ENCODE measurements at regions not wholly inside any gene's neighbourhood (a gene's known extent, or its start where the extent isn't known, plus 50 kb on each side); places are given as distances from the start of the nearest gene placed in this dataset.

DNA sequence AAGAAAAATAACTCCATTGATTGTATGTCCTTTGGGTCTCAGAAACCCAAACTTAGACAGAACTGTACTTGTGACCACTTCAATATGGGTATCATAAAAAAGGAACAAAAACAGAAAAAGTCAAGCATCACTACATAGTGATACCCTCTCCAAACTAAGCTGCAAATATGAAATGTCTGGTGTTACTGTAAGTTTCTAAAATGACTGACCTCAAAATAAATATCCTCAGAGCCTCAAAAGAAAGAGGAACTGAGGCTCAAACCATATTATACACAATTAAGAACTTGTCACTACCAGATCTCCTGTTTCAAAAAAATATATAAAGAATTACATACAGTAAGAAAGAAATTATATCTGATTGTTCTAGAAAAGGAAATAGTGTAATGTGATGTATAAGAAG, 787.9 kb upstream of the KLHL1 start:
- no peak for DNase-seq (ENCODE audit: low read depth, low spot score)

- no peak for DNase-seq (ENCODE audit: low read depth, low spot score)
Observed at GRCh38 chr13:70895599-70895998, 787.3 kb upstream of the KLHL1 start.

- no peak for DNase-seq (ENCODE audit: low read depth, low spot score)
Observed at GRCh38 chr13:70894258-70894657, 786.0 kb upstream of the KLHL1 start.

DNA sequence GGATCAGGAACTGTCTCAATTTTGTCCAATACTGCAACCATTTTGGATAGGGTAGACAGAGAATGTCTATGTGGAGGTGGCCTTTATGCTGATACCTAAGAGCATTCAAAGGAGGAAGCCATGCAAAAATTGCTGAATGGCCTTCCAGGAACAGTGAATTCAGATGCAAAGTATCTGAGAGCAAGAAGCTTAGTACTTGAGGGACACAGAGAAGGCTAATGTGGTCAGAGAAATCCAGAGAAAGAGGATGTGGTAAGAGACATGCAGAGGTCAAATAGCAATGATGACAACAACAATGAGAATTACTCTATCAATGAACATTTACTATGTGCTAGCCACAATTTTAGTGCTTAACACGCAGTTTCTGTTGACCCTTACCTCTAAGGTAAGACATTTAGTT, 785.6 kb upstream of the KLHL1 start:
- DNase-seq (ENCODE audit: low read depth, low spot score) = no peak

- DNase-seq (ENCODE audit: low read depth, low spot score) = no peak
Observed at GRCh38 chr13:70890289-70890688, 782.0 kb upstream of the KLHL1 start.

- DNase-seq (ENCODE audit: low read depth, low spot score) = no peak
Observed at GRCh38 chr13:70889163-70889562, 780.9 kb upstream of the KLHL1 start.

DNA sequence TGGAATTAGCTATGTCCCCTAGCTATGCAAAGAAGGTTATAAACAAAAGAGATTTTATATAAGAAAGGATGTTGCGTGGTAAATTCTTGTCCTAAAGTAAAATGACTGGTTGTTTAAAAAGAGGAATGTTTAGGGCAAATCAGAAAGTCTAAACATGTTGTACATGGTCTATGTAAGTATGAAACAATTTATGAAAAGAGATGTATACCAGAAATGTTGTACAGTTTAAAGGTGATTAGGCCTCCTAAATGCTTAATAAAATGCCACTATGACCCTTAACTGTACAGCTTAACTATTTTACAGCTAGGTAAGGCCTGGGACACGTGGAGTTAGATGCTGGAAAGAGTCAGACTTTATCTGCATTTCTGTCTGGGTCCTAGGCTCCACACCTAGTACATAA, 775.9 kb upstream of the KLHL1 start:
- no peak for DNase-seq (ENCODE audit: low read depth, low spot score)

DNA sequence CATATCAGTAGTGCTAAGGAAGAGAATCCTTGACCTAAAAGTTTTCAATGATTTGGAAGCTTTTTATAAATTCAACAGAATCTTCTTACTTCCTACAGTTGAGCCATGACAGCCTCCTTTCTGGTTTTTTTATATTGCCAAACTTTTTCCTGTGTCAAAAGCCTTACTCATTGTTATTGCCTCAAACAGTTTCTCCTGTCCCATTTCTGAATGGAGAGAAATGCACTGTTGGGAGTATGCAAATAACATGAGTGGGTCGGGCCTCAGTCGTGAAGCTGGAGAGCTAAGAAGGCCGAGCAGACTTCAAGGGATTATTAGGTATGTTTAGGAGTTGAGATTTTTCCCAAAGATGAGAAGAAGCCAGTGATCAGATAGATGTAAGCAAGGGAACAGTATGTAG, 766.4 kb upstream of the KLHL1 start:
- no peak for DNase-seq (ENCODE audit: low read depth, low spot score)

DNA sequence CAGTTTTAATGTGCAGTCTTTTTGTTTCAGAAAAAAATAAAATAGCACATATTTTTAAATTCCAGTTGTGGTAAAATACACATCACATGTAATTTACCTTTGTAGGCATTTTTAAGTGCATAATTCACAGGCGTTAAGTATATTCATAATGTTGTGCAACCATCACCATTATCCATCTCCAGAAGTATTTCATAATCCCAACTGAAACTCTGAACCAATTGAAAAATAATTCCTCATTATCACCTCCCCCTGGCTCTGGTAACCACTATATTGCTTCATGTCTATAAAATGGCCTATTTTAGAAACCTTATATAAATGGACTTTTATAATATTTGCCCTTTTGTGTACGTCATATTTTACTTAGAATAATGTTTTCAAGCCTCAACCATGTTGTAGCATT, 756.5 kb upstream of the KLHL1 start:
- no peak for DNase-seq (ENCODE audit: low read depth, low spot score)

DNA sequence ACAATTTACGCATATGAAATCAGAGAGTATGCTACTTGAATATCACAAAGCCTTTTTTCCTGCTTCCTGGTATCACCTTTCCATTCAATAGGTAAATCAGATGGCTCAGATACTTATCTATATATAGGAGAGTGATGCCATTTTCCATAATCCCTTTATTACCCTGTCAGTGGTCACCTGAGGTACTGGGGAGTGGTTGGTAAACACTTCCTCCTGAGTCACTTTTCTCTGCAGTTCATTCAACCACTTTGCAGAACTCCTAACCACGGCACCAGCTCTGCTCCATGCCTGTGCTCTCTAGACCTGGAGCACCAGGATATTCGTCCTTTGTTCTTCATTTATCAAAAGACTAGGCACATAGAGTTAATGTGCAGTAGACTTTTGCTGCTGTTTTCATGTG, 748.5 kb upstream of the KLHL1 start:
- no peak for DNase-seq (ENCODE audit: low read depth, low spot score)

- no peak for DNase-seq (ENCODE audit: low read depth, low spot score)
Observed at GRCh38 chr13:70856025-70856424, 747.8 kb upstream of the KLHL1 start.

DNA sequence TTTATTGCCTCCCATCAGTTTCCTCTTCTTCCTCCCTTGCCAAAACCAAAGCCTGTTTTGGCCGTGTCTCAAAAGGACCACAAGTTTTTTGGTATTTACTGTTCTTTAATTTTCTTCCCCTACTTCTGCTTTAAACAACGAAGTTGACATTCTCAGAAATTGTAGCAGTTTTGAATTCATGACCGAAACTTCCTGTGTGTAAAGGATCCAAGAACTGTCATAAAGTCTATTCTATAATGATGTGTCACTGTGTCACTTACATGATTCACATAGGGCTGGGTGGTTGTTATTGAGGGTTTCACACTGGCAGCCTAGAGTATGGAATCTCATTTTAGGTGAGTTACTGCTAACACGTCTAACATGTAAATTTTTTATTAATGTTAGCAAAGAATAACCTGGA, 741.0 kb upstream of the KLHL1 start:
- DNase-seq (ENCODE audit: low read depth, low spot score) = no peak

DNA sequence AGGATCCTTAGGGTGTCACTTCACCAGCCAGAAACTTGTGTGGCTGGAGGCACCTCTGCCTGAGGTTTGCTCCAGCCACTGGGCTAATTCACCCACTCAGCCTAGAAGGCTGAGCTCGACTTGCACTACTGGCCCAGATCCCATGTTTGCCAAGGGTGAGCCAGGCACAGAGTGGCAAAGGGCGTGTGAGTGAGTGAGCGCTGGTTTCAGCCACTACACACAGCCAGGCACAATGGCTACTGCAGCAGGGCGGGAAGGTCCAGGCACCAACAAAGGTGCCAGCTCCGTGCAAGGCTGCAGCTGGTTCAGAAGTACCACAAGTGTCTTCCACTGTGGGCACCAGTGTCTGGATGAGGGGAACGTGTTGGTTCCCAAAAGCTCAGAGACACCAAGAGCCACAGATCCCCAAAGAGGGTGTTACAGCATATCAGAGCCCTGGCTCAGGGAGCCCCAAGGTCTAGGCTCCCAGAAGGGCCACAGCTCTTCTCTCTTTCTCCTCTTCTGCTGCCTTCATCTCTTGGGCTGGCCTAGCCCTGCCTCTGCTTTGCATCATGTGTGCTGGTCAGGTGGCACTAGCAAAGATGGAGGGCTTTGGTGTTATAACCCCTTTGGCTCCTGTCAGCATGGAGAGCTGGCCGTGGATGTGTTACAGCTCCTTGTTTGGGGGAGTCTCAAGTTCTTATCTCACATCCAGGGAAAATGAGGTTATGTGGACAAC, 736.3 kb upstream of the KLHL1 start:
- DNase-seq (ENCODE audit: low read depth, low spot score) = no peak

DNA sequence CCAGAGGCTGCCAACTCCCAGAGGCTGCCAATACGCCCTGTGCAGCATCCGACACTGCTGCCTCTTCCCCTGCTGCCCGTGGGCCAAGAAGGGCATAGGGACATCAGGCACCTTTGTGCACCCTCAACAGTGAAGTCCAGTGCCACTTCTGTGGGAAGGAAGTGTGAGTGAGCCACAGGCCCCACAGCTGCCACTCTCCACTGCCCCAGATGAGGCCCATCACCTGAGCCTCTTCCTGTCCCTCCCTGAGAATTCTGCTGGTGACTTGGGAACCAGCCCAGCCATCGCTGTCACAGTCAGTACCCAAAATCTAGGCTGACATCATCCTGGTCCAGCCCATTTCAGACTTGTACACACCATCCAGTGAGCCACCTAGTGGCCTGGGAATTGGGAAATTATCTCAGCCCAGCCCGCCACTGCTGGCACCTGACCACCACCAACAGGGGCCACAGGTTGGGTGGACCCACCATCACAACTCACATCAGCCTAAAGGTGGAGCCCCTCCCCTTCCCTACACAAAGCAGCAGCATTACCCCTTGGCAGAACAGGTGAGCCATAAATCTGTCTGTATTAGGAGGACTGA, 733.9 kb upstream of the KLHL1 start:
- DNase-seq (ENCODE audit: low read depth, low spot score) = no peak

DNA sequence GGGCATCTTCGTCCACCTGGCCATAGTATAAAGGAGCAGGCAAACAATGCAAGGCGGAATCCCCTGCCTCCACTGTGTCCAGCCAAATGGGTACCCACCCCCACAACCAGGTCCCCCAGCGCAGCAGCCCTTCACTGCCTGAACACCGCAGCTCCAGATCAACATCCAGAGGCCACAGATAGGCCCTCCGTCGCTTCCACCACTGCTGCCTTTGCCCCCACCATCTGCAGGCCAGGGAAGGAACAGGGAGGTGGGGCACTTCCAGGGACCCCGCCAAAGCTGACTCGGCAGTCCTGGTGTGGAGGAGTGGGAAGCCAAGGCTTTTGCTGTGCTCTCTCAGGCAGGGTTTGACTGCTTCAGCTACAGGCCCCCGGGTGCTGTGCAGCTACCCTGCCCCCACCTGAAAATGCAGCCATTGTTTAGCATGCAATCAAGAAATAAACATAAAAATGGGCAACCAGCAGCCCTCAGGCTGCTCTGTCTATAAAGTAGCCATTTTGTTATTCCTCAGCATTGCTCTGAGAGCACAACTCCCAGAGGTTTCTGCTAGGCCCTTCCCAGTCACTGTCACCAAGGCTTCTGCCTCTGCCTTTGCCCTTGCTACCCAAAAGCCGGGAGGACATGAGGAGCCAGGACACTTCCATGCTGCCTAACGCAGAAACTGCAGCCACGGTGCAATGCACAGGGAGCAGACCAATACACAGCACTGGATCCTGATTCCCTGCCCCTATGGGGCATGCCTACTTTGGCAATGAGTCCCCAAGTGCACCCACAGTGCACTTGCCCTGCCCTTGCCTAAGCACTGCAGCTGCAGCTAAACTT, 733.2 kb upstream of the KLHL1 start:
- no peak for DNase-seq (ENCODE audit: low read depth, low spot score)

- DNase-seq (ENCODE audit: low read depth, low spot score) = no peak
Observed at GRCh38 chr13:70835371-70835770, 727.1 kb upstream of the KLHL1 start.

DNA sequence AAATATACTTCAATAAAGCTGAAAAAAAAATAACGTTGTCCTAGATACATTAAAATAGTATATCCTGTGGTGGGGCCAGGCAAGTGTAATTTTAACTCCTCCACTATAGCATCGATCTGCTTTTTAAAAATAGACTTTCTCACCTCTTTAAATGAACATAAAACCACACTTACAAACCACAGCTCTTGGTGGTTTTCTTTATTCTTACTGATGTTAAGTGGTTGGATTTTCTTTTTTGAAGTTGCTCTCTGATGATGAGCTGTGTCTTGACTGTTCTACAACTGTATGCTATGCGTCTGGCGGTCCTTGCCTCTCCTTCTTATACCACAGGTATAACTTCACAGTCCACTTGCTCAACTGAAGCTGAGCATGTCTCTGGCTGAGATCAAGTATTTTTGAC, 721.5 kb upstream of the KLHL1 start:
- no peak for DNase-seq (ENCODE audit: low read depth, low spot score)

GRCh38 chr13:70817576-70817975, 709.3 kb upstream of the KLHL1 start:
- no peak for DNase-seq (ENCODE audit: low read depth, low spot score)

- no peak for DNase-seq (ENCODE audit: low read depth, low spot score)
Observed at GRCh38 chr13:70816853-70817252, 708.6 kb upstream of the KLHL1 start.

DNA sequence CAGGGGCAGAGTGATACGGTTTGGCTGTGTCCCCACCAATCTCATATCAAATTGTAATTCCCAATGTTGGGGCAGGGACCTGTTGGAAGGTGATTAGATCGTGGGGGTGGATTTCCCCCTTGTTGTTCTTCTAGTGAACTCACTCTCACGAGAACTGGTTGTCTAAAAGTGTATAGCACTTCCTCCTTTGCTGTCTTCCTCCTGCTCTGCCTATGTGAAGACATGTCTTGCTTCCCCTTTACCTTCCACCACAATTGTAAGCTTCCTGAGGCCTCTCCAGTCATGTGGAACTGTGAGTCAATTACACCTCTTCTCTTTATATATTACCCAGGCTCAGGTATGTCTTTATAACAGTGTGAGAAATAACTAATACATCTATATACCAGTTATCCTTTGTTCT, 706.4 kb upstream of the KLHL1 start:
- DNase-seq (ENCODE audit: low read depth, low spot score) = no peak

GRCh38 chr13:70812481-70812880, 704.2 kb upstream of the KLHL1 start:
- DNase-seq (ENCODE audit: low read depth, low spot score) = no peak

DNA sequence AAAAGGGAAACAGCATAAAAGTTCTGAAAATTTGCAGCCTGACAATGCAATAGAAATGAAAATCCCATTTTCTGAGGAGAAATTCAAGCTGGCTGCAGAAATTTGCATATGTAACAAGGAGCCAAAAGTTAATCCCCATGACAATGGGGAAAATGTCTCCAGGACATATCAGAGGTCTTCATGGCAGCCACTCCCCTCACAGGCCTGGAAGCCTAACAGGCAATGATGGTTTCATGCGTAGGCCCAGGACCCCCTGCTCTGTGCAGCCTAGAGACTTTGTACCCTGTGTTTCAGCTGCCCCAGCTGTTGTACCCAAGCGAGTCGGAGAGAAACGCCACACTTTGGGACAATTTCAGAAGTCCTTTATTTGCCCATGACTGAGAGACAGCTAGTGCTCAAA, 701.3 kb upstream of the KLHL1 start:
- DNase-seq (ENCODE audit: low read depth, low spot score) = no peak

- no peak for DNase-seq (ENCODE audit: low read depth, low spot score)
Observed at GRCh38 chr13:70798385-70798784, 690.1 kb upstream of the KLHL1 start.
